IPS-NIHi7 (cell line): ENCODE measurements at regions not wholly inside any gene's neighbourhood (a gene's known extent, or its start where the extent isn't known, plus 50 kb on each side); places are given as distances from the start of the nearest gene placed in this dataset.

ENCODE experiments used
- DNase-seq: peaks from one replicate; pipeline ENCODE4 v3.0.0; 2012; ENCODE audit warnings: mixed read lengths; ENCODE audit errors: extremely low spot score

DNA sequence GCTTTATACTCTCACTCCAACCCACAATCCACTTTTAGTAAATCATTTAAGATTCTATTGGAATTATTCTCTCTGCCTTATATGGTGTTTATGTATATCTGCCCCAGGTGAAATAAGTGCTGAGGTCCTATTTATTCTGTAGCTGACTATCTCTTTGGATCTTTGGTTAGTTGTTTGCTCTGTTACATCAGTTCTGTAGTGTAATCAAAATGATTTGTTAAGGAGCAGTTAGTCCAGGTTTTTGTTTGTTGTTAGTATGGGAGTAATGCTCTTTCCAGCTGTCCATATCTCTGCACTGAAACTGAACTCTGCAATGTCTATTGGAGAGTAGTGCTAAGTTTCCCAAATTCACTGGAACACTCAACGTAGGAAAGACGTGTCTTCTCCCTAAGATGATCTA is 615.8 kb downstream of the SNAPC1 start:
- DNase-seq, result no peak

DNA sequence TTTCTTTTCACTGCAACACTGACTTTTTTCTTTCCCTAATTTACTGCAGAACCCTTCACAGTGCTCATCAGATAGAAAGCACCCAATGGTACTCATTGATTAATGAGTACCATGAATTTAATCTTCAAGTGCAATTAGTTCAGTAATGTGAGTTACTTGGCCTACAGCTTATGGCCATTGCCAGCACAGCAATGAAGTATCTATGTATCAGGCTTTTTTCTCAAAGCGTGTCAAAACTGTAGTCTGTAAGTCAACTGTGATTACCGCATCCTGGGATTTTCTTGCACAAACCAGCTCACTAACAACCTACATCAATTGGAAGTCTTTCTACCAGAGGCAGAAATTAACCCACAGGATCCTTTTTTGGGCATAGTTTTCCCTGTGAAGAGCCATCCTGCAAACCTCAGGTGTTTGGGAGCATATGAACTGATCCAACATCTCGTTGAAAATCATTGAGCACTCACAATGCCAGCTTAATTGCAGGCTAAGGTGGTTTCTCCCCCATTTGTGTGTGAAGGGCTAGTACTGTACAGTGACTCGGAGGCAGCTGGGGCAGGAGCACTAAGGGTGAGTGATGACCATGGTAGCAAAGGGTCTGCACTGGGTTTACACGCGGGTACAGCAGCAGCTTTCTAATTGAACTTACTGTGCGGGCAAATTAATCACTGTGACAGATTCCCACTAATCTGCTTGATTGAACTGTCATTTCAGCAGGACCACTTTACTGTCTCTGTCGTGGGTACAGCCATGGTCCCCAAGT is 619.3 kb downstream of the SNAPC1 start:
- DNase-seq, result no peak

DNA sequence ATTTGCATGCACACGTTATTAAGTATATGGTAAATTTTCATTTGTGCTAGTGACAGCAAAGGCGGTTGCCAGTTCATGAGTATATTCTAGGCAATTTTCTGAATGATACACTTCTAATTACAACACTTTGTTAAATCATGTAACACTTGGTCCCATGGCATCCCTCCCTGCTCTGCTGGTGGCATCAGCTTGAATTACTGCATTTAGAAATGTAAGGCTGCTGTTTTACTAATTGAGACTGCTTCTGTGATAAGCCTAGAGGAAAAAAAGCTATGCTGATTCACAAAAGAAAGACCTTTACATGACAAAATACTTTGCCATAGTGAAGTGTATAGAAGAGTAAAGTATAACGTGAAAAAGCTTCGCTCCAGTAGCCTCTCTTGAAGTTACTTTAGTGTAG is 636.1 kb downstream of the KCNH5 start:
- no peak for DNase-seq

DNA sequence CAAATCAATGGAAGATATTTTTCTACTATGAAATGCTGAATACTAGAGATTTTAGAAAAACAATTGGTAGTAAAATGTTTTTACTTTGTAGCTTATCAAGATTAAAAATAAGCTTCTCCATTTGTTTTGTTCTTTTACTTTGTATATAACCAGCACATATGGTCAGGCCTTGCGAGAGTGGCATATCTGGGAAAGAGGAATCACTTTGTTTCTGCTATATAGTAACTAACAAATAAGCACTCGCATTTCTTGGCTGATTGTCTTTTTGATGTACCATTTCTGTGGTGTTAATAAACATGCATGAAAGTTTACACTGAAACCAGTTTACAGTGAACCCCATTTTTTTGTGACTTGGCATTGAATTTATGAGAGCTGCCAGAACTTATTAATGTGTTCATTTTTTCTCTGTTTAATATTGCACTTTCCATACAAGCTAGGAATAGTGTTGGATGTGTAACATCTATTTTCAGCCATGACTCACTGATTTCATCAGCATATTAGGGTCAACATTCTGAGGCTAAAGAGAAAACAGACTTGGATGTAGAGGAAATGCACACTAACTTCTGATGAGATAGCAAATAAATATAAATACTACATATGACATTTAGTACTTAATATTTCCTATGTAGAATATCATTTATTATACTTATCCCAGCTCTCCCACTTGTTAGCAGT is 635.5 kb downstream of the KCNH5 start:
- no peak for DNase-seq

DNA sequence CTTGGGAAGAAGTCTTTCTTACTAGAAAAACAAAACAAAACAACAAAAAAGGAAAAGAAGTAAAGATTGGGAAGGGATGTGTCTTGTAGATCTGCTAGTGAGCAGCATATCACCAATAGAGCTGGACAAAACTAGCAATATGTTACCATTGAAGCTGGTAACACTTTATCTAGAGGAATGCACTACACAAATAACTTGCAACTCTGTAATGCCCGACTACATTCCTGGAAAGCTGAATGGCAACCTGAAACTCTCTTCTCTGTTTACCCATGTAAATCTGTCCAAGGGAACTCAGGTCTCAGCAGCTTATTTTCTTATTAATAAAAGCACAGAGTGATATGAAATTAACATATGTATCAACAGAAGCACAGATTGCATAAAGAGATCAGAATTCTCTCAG is 624.4 kb downstream of the KCNH5 start:
- no peak for DNase-seq

DNA sequence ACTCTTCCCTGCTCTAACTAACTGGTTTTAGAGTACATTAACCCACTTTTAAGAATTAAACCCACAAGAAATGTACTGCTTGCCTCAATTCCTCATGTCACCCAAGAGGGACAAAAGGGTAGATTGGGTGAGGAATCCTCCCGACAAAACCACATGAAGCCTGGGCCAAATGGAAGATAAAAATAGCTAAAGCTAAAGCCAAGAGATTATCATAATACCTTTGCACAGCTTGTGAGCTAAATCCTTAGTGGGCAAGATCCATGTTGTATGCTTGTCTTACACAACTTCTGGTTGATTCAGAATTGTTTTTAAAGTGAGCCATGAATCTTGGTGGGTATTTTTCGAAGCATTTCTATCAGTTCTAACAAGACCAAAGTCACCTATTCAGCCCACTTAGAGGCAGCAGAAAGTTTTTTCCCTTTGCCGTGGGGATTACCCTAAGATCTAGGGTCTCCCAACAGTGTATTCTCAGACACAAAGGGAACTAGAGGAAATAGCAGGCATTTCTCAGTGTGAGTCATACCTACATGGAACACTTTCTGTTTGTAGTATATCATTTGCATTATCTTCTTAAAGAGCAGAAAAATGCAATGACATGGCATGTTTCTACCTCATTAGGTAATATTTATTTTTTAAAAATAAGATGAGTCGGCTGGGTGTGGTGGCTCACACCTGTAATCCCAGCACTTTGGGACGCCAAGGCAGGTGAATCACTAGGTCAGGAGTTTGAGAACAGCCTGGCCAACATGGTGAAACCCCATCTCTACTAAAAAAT is 616.6 kb downstream of the KCNH5 start:
- no peak for DNase-seq

DNA sequence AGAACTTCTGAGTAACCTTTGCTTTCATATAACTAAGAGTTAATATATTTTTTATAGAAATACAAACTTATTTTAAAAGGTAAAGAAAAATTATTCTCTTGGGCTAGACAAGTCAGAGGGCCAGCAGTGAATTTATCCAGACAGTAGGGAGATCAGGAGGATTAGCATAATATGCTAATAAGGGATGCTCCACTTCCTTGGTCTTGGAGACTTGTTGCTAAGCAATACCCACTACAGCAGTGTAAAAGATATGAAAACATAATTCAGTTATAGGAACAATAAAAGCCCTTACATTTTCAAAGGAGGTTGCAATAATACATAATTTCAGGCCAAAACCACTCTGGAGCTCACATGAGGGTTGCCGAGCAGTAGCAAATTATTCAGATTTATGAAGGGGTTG is 615.6 kb downstream of the KCNH5 start:
- no peak for DNase-seq

DNA sequence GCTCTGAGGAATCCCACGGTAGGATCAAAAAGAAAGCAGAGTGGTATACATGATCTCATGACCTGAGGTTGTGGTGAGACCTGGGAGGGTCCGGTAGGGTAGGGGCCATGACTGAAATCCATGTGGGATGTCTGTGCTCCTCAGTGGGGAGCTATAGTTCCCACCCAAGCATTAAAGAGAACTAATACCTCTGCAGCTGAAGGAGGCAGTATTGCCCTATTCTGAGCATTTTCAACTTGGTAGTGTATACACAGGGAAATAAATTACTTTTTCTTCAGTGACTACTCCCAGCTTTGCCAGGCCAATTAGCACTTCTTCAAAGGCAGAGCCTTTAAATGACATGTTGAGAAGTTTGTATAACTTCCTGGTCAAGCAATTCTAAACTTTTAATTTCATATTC is 613.8 kb downstream of the KCNH5 start:
- no peak for DNase-seq

DNA sequence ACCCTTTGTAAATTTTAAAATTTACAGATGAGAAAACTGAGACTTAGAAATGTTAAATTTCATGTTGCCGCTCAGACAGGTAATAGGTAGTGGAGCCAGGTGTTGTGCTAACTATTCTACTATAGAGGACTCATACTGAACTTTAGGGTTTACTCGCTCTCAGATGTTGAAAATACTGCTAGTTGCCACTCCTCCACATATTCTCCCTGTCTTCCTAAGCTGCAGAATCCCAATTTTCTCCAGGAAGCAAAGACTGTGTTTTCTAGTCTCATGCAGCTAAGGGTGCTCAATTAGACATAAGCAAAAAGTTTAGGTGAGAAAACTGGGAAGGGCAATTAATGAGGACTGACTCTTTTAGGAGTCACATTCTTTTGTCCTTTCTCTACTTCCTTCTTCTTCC is 612.3 kb downstream of the KCNH5 start:
- no peak for DNase-seq

DNA sequence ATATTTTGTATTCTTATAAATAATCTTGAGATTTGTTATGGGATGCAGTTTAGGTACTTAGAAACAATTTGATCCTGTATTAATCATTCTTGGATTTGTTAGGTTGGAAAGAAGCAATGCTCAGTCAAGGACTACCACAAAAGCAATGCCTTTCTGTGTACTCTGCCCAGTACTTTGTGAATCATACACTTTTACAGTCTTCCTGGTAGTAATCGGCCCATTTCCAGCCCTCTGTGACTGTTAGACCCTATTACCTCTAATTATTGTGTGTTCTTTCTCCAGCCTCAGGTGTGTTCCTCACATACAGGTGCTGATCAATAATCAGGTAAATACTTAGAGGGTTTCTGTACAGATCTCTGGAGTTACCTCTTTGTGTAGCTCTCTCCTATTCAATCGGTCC is 609.0 kb downstream of the KCNH5 start:
- no peak for DNase-seq

DNA sequence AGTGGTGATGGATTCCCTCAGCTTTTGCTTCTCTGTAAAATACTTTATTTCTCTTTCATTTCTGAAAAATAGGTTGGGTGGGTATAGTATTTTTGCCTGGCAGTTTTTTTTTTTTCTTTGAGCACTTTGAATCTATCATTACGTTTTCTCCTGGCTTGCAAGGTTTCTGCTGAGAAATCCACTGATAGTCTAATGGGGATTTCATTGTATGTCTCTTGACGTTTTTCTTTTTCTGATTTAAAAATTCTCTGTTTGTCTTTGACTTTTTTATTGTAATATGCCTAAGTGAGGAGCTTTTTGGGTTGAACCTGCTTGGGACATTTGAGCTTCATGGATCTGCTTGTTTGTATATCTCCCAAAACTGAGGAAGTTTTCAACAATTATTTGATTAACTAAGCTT is 606.0 kb downstream of the KCNH5 start:
- DNase-seq, result no peak

DNA sequence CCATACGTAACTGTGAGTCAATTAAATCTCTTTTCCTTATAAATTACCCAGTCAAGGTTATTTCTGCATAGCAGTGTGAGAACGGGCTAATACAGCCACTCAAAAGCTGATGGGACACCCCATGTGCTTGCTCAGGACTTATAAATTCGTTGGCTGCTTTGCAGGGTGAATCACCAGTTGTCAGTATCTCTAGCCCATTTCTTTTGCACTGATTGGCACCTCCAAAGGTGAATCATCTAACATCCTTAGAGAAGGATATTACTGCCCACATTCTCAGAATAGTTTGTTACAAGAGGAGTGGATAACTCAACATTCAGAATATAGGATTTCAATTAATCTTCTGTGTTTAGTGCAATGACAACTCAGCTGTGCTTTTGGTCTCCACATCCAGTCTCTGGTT is 601.5 kb downstream of the KCNH5 start:
- DNase-seq, result no peak

DNA sequence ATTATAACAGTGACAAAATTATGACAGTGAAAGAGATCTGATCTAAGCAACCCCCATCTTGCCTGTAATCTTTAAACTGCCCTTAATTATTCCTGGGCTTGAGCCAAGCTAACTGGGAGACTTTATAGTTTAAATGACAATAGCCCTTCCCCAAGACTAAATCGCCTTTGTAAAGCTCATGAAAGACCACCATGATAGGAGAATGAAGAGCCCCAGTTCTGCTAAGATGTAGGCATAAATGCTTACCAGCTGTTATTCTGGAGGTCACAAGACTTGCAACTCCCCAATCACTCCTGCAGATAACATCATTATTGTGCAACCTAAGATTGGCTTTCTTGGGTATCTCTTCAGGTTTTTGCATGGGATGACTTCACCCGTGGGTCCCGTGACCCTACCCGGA is 599.7 kb downstream of the KCNH5 start:
- DNase-seq, result no peak

DNA sequence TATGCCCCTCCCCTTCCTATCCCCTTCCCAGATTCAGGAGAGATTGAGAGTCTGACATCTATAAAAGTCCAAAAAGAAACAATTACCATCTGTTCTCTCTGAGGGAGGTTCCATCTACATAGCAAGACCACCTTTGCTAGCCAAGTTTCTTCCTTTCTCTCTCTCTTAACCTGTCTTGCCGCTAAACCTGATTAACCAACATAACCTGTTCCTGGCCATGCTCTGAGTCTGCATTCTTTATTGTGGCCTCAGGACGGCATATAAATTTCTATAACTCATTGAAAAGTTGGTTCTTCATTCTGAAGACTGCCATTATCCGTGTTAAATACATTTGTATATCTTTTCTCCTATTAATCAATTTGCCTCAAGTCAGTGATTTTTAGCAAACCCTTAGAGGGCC is 594.0 kb downstream of the KCNH5 start:
- no peak for DNase-seq

DNA sequence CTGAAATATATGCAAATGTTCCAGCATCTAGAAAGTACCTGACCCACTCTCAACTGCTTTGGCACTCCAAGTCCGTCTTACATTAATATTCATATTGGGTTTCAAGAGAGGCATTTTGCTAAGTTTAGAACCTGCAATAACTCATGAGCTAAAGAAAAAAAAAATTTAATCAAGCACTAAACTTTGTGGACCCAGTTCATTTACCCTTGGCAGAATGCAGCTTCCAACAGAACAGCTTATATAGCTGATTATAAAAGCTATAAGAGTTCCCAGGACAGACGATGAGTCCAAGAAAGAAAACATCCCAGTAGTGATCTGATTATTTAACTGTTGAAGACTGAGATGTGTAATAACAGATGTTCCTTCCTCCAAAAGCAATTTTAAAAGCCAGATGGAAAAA is 592.0 kb downstream of the KCNH5 start:
- DNase-seq, result no peak

DNA sequence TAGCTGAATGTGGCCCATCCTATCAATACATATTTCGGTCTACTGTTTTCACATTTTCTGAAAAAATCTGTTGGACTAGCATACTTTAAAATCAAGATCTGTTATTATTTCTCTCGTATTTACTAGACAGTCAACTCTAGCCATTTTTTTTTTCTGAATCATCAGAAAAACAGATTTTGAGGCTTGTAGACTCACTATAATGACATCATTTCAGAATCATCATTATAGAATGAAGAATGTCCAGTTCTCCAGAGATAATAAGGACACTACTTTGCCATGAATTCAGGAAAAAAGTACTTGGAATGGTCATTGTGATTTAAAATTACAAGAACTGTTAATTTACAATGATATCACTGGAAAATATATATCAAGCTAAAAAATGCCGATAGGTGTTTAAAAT is 589.8 kb downstream of the KCNH5 start:
- no peak for DNase-seq

DNA sequence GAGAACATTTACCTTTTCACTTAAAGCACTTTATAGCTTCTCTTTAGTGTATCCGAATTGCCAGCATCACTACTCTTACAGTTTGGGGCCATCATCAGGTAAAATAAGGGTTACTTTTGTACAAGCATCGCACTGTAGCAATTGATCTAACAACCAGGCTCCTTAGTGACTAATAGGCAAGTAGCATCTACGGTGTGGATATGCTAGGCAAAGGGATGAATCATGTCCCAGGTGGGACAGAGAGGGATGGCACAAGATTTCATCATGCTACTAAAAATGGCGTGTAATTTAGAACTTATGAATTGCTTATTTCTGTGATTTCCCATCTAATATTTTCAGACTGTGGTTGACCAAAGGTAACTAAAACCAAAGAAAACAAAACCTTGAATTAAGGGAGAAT is 582.3 kb downstream of the KCNH5 start:
- no peak for DNase-seq

DNA sequence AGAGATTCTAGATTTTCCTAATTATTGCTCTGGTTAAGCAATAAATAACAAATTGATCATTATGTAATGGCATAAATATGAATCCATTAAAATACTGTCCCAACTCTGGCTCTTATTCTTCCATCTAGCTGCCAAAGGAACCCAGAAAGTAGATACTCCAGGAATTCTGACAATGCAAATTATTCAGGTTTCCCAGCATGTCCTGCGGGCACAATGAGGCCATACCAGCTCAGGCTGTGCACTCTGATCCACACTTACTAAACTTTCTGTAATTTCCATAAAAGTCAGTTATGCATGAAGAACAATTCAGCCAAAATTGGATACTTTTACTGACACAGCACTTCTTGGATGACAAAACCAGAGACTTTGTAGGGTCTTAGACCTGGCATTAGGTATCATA is 576.3 kb downstream of the KCNH5 start:
- no peak for DNase-seq

DNA sequence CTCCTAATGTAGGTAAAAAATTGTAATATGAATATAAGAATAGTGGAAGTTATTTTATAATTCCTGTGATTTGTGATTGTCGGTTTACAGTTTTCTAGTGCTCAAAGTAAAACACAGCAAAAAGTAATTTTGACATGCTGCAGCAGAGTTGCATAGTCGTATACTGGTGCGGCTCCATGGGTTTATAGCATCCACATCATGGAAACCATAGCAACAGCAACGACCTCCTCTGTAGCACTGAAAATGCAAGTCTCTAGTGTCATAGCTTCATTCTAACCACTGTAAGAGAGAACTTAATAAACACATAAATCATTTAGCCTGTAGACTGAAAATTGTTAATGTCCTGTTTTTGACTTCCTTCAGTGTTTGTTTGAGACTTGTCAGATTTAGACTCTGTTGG is 574.3 kb downstream of the KCNH5 start:
- DNase-seq, result no peak

DNA sequence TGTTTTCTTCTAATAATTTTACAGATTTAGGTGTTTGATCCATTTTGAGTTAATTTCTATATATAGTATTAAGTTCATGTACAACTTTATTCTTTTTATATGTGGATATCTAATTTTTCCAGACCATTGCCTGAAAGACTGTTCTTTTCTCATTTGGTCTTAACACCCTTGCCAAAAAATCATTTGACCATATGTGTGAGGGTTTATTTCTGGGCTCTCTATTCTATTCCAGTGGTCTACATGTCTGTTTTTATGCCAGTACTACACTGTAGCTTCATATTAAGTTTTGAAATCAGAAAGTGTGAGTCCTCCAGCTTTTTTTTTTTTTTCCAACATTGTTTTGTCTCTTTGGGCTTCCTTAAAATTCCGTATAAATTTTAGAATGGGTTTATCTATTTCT is 554.1 kb downstream of the KCNH5 start:
- no peak for DNase-seq

DNA sequence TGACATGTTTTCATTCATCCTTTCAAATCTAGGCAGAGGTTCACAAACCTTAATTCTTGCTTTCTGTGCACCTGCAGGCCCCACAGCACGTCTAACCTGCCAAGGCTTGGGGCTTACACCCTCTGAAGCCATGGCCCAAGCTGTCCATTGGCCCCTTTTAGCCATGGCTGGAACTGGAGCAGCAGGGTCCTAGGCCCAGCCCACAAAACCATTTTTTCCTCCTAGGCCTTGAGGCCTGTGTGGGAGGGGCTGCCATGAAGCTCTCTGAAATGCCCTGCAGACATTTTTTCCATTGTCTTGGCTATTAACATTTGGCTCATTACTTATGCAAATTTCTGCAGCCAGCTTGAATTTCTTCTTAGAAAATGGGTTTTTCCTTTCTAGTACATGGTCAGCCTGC is 547.5 kb downstream of the KCNH5 start:
- no peak for DNase-seq

DNA sequence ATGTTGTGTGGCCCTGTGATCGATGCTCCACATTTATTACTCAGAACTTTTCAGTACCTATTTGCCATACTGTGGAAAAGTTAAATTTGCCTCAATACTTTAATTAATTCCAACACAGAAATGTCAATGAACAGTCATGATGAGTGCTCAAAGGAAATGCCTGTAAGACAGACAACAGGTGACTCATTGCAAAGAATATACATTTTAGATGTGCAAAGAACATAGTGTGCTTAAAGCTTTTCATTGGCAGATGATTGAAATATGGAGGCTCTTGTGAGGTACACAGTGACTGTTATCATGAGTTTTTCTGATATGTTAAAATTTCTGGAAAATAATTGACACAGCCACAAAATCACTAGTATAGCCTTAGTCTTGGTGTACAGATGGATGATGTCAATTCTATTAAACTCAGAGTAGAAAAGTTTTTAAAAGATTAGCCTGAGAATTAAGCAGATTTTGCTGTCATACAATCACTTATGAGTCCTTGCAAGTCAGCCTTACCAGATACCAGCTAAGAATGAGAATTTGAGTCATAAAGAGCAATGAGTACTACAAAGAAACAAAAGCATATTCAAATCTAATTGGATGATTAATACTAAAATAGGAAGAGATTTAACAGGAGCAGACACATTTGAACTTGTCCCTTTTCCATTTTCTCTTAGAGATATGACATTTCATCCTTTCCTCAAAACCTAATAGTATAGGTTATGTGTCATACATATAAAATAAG is 544.1 kb downstream of the KCNH5 start:
- DNase-seq, result no peak
